ENCODE measurements at regions not wholly inside any gene's neighbourhood (a gene's known extent, or its start where the extent isn't known, plus 50 kb on each side); places are given as distances from the start of the nearest gene placed in this dataset.

GRCh38 chr3:168205451-168205850 is 109.7 kb upstream of the GOLIM4 start:
- H3K36me3 ChIP-seq (ENCODE audit: control insufficient read depth, insufficient read depth, low read length) = no peaks in the 10 kb centered on the region
- H3K27me3 ChIP-seq (ENCODE audit: control insufficient read depth, insufficient read depth, low read length) = peaks cover 3% of the 10 kb centered on the region
- no peaks in the 10 kb centered on the region for H3K4me1 ChIP-seq (ENCODE audit: control insufficient read depth, insufficient read depth, low read length)
- no peak overlapping the region for H3K4me3 ChIP-seq (ENCODE audit: low read length)
- no peaks in the 10 kb centered on the region for H3K9me3 ChIP-seq (ENCODE audit: control insufficient read depth, low read depth, low read length)
- no peak overlapping the region for H3K27ac ChIP-seq (ENCODE audit: low read length)
- 100% methylated on average over 1 of the region's 4 CpGs for WGBS (ENCODE audit: insufficient coverage, low lambda C conversion rate)
- no peak for DNase-seq

GRCh38 chr3:168197162-168197561 is 101.4 kb upstream of the GOLIM4 start:
- Histone ChIP-seq H3K27me3 (ENCODE audit: control insufficient read depth, insufficient read depth, low read length) (no peaks in the 10 kb centered on the region), H3K27ac (ENCODE audit: low read length) (no peak overlapping the region), H3K9me3 (ENCODE audit: control insufficient read depth, low read depth, low read length) (no peaks in the 10 kb centered on the region), H3K36me3 (ENCODE audit: control insufficient read depth, insufficient read depth, low read length) (no peaks in the 10 kb centered on the region), H3K4me3 (ENCODE audit: low read length) (no peak overlapping the region), H3K4me1 (ENCODE audit: control insufficient read depth, insufficient read depth, low read length) (peaks cover 2% of the 10 kb centered on the region)
- 65% methylated on average over 3 of the region's 3 CpGs for WGBS (ENCODE audit: insufficient coverage, low lambda C conversion rate)
- DNase-seq = no peak

GRCh38 chr3:168191856-168192255 is 96.1 kb upstream of the GOLIM4 start:
- DNase-seq = peak in 1 of 2 donors; percentile 44
- Histone ChIP-seq H3K4me1 (ENCODE audit: control insufficient read depth, insufficient read depth, low read length) (peaks cover 9% of the 10 kb centered on the region), H3K27ac (ENCODE audit: low read length) (no peak overlapping the region), H3K4me3 (ENCODE audit: low read length) (no peak overlapping the region), H3K36me3 (ENCODE audit: control insufficient read depth, insufficient read depth, low read length) (no peaks in the 10 kb centered on the region), H3K27me3 (ENCODE audit: control insufficient read depth, insufficient read depth, low read length) (no peaks in the 10 kb centered on the region), H3K9me3 (ENCODE audit: control insufficient read depth, low read depth, low read length) (no peaks in the 10 kb centered on the region)

GRCh38 chr3:168187233-168187632 is 91.5 kb upstream of the GOLIM4 start:
- no peak for DNase-seq
- no peak overlapping the region for H3K4me3 ChIP-seq (ENCODE audit: low read length)
- no peaks in the 10 kb centered on the region for H3K9me3 ChIP-seq (ENCODE audit: control insufficient read depth, low read depth, low read length)

GRCh38 chr3:168186293-168186983 is 90.7 kb upstream of the GOLIM4 start:
- no peaks in the 10 kb centered on the region for H3K9me3 ChIP-seq (ENCODE audit: control insufficient read depth, low read depth, low read length)
- DNase-seq = no peak
- H3K4me1 ChIP-seq (ENCODE audit: control insufficient read depth, insufficient read depth, low read length) = peaks cover 4% of the 10 kb centered on the region
- no peak overlapping the region for H3K27ac ChIP-seq (ENCODE audit: low read length)
- H3K4me3 ChIP-seq (ENCODE audit: low read length) = no peak overlapping the region
- H3K36me3 ChIP-seq (ENCODE audit: control insufficient read depth, insufficient read depth, low read length) = no peaks in the 10 kb centered on the region
- WGBS (ENCODE audit: insufficient coverage, low lambda C conversion rate) = no CpG with 5 or more reads among the region's 5 CpGs
- no peaks in the 10 kb centered on the region for H3K27me3 ChIP-seq (ENCODE audit: control insufficient read depth, insufficient read depth, low read length)

More at GRCh38 chr3:168187233-168187632, 91.5 kb upstream of the GOLIM4 start:
- Histone ChIP-seq H3K27ac (ENCODE audit: low read length) (no peak overlapping the region), H3K36me3 (ENCODE audit: control insufficient read depth, insufficient read depth, low read length) (no peaks in the 10 kb centered on the region), H3K4me1 (ENCODE audit: control insufficient read depth, insufficient read depth, low read length) (peaks cover 7% of the 10 kb centered on the region), H3K27me3 (ENCODE audit: control insufficient read depth, insufficient read depth, low read length) (no peaks in the 10 kb centered on the region)
- WGBS (ENCODE audit: insufficient coverage, low lambda C conversion rate) = no CpG with 5 or more reads among the region's 3 CpGs

- Histone ChIP-seq H3K27ac (ENCODE audit: low read length) (no peak overlapping the region), H3K27me3 (ENCODE audit: control insufficient read depth, insufficient read depth, low read length) (no peaks in the 10 kb centered on the region), H3K9me3 (ENCODE audit: control insufficient read depth, low read depth, low read length) (no peaks in the 10 kb centered on the region), H3K4me3 (ENCODE audit: low read length) (no peak overlapping the region), H3K4me1 (ENCODE audit: control insufficient read depth, insufficient read depth, low read length) (peaks cover 4% of the 10 kb centered on the region), H3K36me3 (ENCODE audit: control insufficient read depth, insufficient read depth, low read length) (no peaks in the 10 kb centered on the region)
- no CpG with 5 or more reads among the region's 1 CpG for WGBS (ENCODE audit: insufficient coverage, low lambda C conversion rate)
- DNase-seq = no peak
Measured at GRCh38 chr3:168183774-168184173, 88.0 kb upstream of the GOLIM4 start.

- H3K4me1 ChIP-seq (ENCODE audit: control insufficient read depth, insufficient read depth, low read length) = peaks cover 3% of the 10 kb centered on the region
- no peak overlapping the region for H3K27ac ChIP-seq (ENCODE audit: low read length)
- no peak for DNase-seq
- no CpG with 5 or more reads among the region's 3 CpGs for WGBS (ENCODE audit: insufficient coverage, low lambda C conversion rate)
- H3K4me3 ChIP-seq (ENCODE audit: low read length) = no peak overlapping the region
- H3K27me3 ChIP-seq (ENCODE audit: control insufficient read depth, insufficient read depth, low read length) = no peaks in the 10 kb centered on the region
- no peaks in the 10 kb centered on the region for H3K36me3 ChIP-seq (ENCODE audit: control insufficient read depth, insufficient read depth, low read length)
- H3K9me3 ChIP-seq (ENCODE audit: control insufficient read depth, low read depth, low read length) = no peaks in the 10 kb centered on the region
Measured at GRCh38 chr3:168168743-168169142, 73.0 kb upstream of the GOLIM4 start.

- peaks cover 3% of the 10 kb centered on the region for H3K4me1 ChIP-seq (ENCODE audit: control insufficient read depth, insufficient read depth, low read length)
- no peaks in the 10 kb centered on the region for H3K36me3 ChIP-seq (ENCODE audit: control insufficient read depth, insufficient read depth, low read length)
- DNase-seq = peak; percentile 52 to 63
- no peak overlapping the region for H3K27ac ChIP-seq (ENCODE audit: low read length)
- no peaks in the 10 kb centered on the region for H3K27me3 ChIP-seq (ENCODE audit: control insufficient read depth, insufficient read depth, low read length)
- H3K4me3 ChIP-seq (ENCODE audit: low read length) = no peak overlapping the region
- WGBS (ENCODE audit: insufficient coverage, low lambda C conversion rate) = no CpG with 5 or more reads among the region's 6 CpGs
- no peaks in the 10 kb centered on the region for H3K9me3 ChIP-seq (ENCODE audit: control insufficient read depth, low read depth, low read length)
Measured at GRCh38 chr3:168165390-168166269, 69.9 kb upstream of the GOLIM4 start.

- peaks cover 3% of the 10 kb centered on the region for H3K4me1 ChIP-seq (ENCODE audit: control insufficient read depth, insufficient read depth, low read length)
- no peak overlapping the region for H3K4me3 ChIP-seq (ENCODE audit: low read length)
- no peak overlapping the region for H3K27ac ChIP-seq (ENCODE audit: low read length)
- H3K9me3 ChIP-seq (ENCODE audit: control insufficient read depth, low read depth, low read length) = no peaks in the 10 kb centered on the region
- no peaks in the 10 kb centered on the region for H3K27me3 ChIP-seq (ENCODE audit: control insufficient read depth, insufficient read depth, low read length)
- 80% methylated on average over 1 of the region's 1 CpG for WGBS (ENCODE audit: insufficient coverage, low lambda C conversion rate)
- no peak for DNase-seq
- H3K36me3 ChIP-seq (ENCODE audit: control insufficient read depth, insufficient read depth, low read length) = no peaks in the 10 kb centered on the region
Measured at GRCh38 chr3:168162172-168162571, 66.4 kb upstream of the GOLIM4 start.

- Histone ChIP-seq H3K27me3 (ENCODE audit: control insufficient read depth, insufficient read depth, low read length) (no peaks in the 10 kb centered on the region), H3K9me3 (ENCODE audit: control insufficient read depth, low read depth, low read length) (no peaks in the 10 kb centered on the region), H3K36me3 (ENCODE audit: control insufficient read depth, insufficient read depth, low read length) (no peaks in the 10 kb centered on the region), H3K4me3 (ENCODE audit: low read length) (no peak overlapping the region), H3K4me1 (ENCODE audit: control insufficient read depth, insufficient read depth, low read length) (peaks cover 3% of the 10 kb centered on the region), H3K27ac (ENCODE audit: low read length) (no peak overlapping the region)
- WGBS (ENCODE audit: insufficient coverage, low lambda C conversion rate) = no CpG with 5 or more reads among the region's 4 CpGs
- no peak for DNase-seq
Measured at GRCh38 chr3:168161696-168162095, 66.0 kb upstream of the GOLIM4 start.

Data from large intestine (tissue), 3 donors.